Fibroblast of pulmonary artery (primary cell): ENCODE measurements at regions not wholly inside any gene's neighbourhood (a gene's known extent, or its start where the extent isn't known, plus 50 kb on each side); places are given as distances from the start of the nearest gene placed in this dataset.

ENCODE experiments used
- DNase-seq: peaks from one replicate; pipeline ENCODE4 v3.0.0-alpha.2; 2010; ENCODE audit warnings: low read depth
- H3K4me3 ChIP-seq: replicated peaks from 2 replicates; pipeline ENCODE4 v1.5.1; 2011; ENCODE audit warnings: low read depth, mild to moderate bottlenecking, control low read depth, low read length, moderate library complexity
- CTCF ChIP-seq: IDR thresholded peaks from 2 replicates; pipeline ENCODE4 v1.5.1; 2011; ENCODE audit warnings: mild to moderate bottlenecking, control low read depth, low read length, inconsistent platforms; ENCODE audit errors: missing control alignments

GRCh38 chr6:126235363-126235762, 104.6 kb upstream of the CENPW start:
- TF ChIP-seq CTCF: no peak
- no peak overlapping the region for H3K4me3 ChIP-seq
- DNase-seq: no peak

- no peak for DNase-seq
- TF ChIP-seq CTCF: no peak
- no peak overlapping the region for H3K4me3 ChIP-seq
Observed at GRCh38 chr6:126245077-126245476, 94.8 kb upstream of the CENPW start.

GRCh38 chr6:126252154-126252553, 87.8 kb upstream of the CENPW start:
- no peak for DNase-seq
- no peak for TF ChIP-seq CTCF
- no peak overlapping the region for H3K4me3 ChIP-seq

- no peak overlapping the region for H3K4me3 ChIP-seq
- DNase-seq: no peak
- TF ChIP-seq CTCF: no peak
Observed at GRCh38 chr6:126253431-126253830, 86.5 kb upstream of the CENPW start.

- H3K4me3 ChIP-seq: no peak overlapping the region
- DNase-seq: no peak
- no peak for TF ChIP-seq CTCF
Observed at GRCh38 chr6:126258150-126258549, 81.8 kb upstream of the CENPW start.

- H3K4me3 ChIP-seq: no peak overlapping the region
- DNase-seq: no peak
- TF ChIP-seq CTCF: no peak
Observed at GRCh38 chr6:126261792-126262421, 78.0 kb upstream of the CENPW start.

- DNase-seq: no peak
- TF ChIP-seq CTCF: no peak
- no peak overlapping the region for H3K4me3 ChIP-seq
Observed at GRCh38 chr6:126264265-126264664, 75.7 kb upstream of the CENPW start.
